T-cell (primary cell): ENCODE measurements at regions not wholly inside any gene's neighbourhood (a gene's known extent, or its start where the extent isn't known, plus 50 kb on each side); places are given as distances from the start of the nearest gene placed in this dataset.

Experiments used
- ATAC-seq, 4 experiments: fragments of 200-7000 bp in 3 of 4; fragments of 150-1000 bp in 1 of 4; cut with Tn5 transposase; replicated peaks in 1 of 4; 1 replicate in 3 of 4; 2 replicates in 1 of 4; pipeline ENCODE4 v1.10.0; 2021; ENCODE audit warnings: moderate library complexity in 3 of 4, mild to moderate bottlenecking in 2 of 4, moderate number of reproducible peaks in 1 of 4
- CTCF ChIA-PET, 2 donors: fragments of 300-600 bp; sonication (Branson Sonifier 250); formaldehyde crosslinking; loops; one replicate each; lab custom pipeline; 2022; ENCODE audit warnings: antibody characterized with exemption in 2 of 2; lab: Charles Lee
- POLR2A ChIA-PET, 2 donors: fragments of 300-600 bp; sonication (Branson Sonifier 250); formaldehyde crosslinking; loops; one replicate each; lab custom pipeline; 2022; ENCODE audit warnings: antibody characterized with exemption in 2 of 2; lab: Charles Lee
- DNase-seq, 35 experiments: peaks; one replicate each; pipeline versions ENCODE4 v3.0.0 to v3.0.0-alpha.2; 2013 to 2023
- H3K27ac ChIP-seq: one replicate; pipeline ENCODE4 v1.5.1; 2013; ENCODE audit warnings: low read length
- H3K27me3 ChIP-seq, 2 experiments: replicated peaks in 1 of 2; 1 replicate in 1 of 2; 2 replicates in 1 of 2; pipeline versions ENCODE4 v1.6.1 to v1.7.0; 2013; ENCODE audit warnings: low read length in 1 of 2, mixed read lengths in 1 of 2; ENCODE audit not compliant: control insufficient read depth in 2 of 2, insufficient read depth in 2 of 2; ENCODE audit errors: extremely low read depth in 1 of 2
- H3K36me3 ChIP-seq, 2 donors: 1 replicate in 1 of 2; 2 replicates in 1 of 2; pipeline versions ENCODE4 v1.6.1 to v1.7.0; 2013; ENCODE audit warnings: low read length in 1 of 2; ENCODE audit not compliant: control insufficient read depth in 2 of 2, insufficient read depth in 1 of 2; ENCODE audit errors: extremely low read depth in 1 of 2
- H3K4me1 ChIP-seq, 2 experiments: 1 replicate in 1 of 2; 2 replicates in 1 of 2; pipeline versions ENCODE4 v1.6.1 to v1.7.0; 2013; ENCODE audit warnings: low read length in 2 of 2, mixed read lengths in 1 of 2; ENCODE audit not compliant: insufficient read depth in 2 of 2, control insufficient read depth in 1 of 2; ENCODE audit errors: extremely low read depth in 1 of 2
- H3K4me3 ChIP-seq, 2 donors: 1 replicate in 1 of 2; 2 replicates in 1 of 2; pipeline versions ENCODE4 v1.5.1 to v1.7.0; 2013; ENCODE audit warnings: mild to moderate bottlenecking in 2 of 2, low read length in 1 of 2, moderate library complexity in 1 of 2; ENCODE audit not compliant: control insufficient read depth in 1 of 2; ENCODE audit errors: extremely low read depth in 1 of 2
- H3K9me3 ChIP-seq: 2 replicates; pipeline ENCODE4 v1.7.0; 2013
- H3K27ac Mint-ChIP-seq, 2 donors: one replicate each; pipeline ENCODE4 v1.8.0; 2020 to 2021; ENCODE audit warnings: mild to moderate bottlenecking in 2 of 2, mixed read lengths in 2 of 2
- H3K27me3 Mint-ChIP-seq, 2 donors: one replicate each; pipeline ENCODE4 v1.8.0; 2021 to 2022; ENCODE audit warnings: mixed read lengths in 2 of 2
- H3K36me3 Mint-ChIP-seq: one replicate; pipeline ENCODE4 v1.8.0; 2021; ENCODE audit warnings: mixed read lengths
- H3K4me1 Mint-ChIP-seq, 3 donors: one replicate each; pipeline ENCODE4 v1.8.0; 2020 to 2022; ENCODE audit warnings: mixed read lengths in 3 of 3, mild to moderate bottlenecking in 1 of 3
- H3K4me3 Mint-ChIP-seq, 3 donors: one replicate each; pipeline ENCODE4 v1.8.0; 2020 to 2022; ENCODE audit warnings: mild to moderate bottlenecking in 3 of 3, mixed read lengths in 3 of 3, moderate library complexity in 3 of 3
- H3K9me3 Mint-ChIP-seq, 3 donors: one replicate each; pipeline ENCODE4 v1.8.0; 2020 to 2022; ENCODE audit warnings: mixed read lengths in 3 of 3
- WGBS: methylation state at CpG from one replicate; pipeline ENCODE4 v1.1.5; 2013; ENCODE audit warnings: missing lambda C conversion rate; ENCODE audit not compliant: insufficient coverage; 5-methylcytosine and 5-hydroxymethylcytosine counted together

DNA sequence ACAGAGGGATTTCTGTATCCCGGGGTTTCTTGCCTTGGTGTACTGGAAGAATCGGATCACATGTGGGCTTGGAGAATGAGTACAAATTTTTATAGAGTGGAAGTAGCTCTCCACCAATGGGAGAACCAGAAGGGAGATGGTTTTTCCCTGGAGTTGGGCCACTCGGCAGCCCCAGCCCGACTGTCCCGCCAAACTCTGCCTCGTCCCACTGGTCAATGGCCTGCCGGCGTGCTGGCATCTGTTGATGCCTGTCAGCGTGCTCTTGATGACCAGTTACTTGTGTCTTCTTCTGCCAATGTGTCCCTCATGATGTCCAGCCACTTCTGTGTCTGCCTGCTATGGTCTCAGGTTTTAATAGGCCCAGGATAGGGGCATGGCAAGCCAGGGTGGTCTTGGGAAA, 100.5 kb downstream of the CFAP44 start:
- H3K27ac ChIP-seq, result no peak overlapping the region
- H3K4me1 ChIP-seq, result no peaks in the 10 kb centered on the region
- WGBS, result 100% methylated on average over 7 of the region's 9 CpGs
- no peak overlapping the region for H3K27ac Mint-ChIP-seq
- no peaks in the 10 kb centered on the region for H3K27me3 ChIP-seq
- H3K4me3 Mint-ChIP-seq, result no peak overlapping the region
- H3K27me3 Mint-ChIP-seq, result no peaks in the 10 kb centered on the region
- no peaks in the 10 kb centered on the region for H3K4me1 Mint-ChIP-seq
- H3K36me3 Mint-ChIP-seq, result peaks cover 15% of the 10 kb centered on the region
- ChIA-PET CTCF (no interaction called here), POLR2A (interaction anchor here in 1 of 2 donors (0.5 kb wide), 1 partner anchor 372 kb away, joined by 3 read pairs; no protein-coding TSS in a partner anchor)
- DNase-seq (no peak), ATAC-seq (no peak)
- no peak overlapping the region for H3K4me3 ChIP-seq
- no peaks in the 10 kb centered on the region for H3K36me3 ChIP-seq
- no peaks in the 10 kb centered on the region for H3K9me3 Mint-ChIP-seq
- H3K9me3 ChIP-seq, result no peaks in the 10 kb centered on the region

DNA sequence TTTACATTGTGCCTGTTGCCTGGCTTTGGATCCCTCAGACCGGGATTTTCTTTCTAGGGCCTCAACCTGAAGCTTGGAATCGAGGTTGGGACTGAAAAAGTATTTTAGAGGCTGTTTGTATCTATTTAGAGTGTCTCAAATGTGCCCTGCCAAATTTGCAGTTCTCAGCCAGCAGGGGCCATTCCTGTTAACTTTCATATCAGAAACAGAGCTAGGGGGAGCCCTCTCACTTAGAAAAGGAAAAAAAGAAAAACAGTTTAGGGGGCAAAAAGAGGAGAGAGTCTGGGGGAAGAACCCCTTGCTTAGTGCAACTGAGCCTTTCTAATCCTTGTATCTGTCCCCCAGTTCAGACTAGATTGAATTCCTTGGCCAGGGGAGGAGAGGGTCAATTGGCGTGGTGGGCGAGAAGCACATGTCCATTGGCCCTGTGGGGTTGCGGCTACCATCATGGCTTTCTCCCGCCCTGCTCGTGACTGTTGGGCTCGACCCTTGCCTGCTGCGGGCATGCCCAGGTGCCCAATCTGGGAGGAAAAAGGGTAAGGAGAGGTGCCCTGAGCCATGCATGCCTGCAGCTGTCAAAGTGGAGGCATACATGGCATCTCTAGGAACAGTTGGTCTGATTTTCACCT, 101.6 kb downstream of the CFAP44 start:
- CTCF ChIA-PET, result no interaction called here
- POLR2A ChIA-PET, result interaction anchor here in 1 of 2 donors (0.6 kb wide), 1 partner anchor 919 kb away, joined by 5 read pairs; no protein-coding TSS in a partner anchor
- Histone ChIP-seq H3K27ac (no peak overlapping the region), H3K27me3 (no peaks in the 10 kb centered on the region), H3K4me1 (no peaks in the 10 kb centered on the region), H3K4me3 (no peak overlapping the region), H3K36me3 (no peaks in the 10 kb centered on the region), H3K9me3 (no peaks in the 10 kb centered on the region)
- Mint-ChIP-seq H3K4me3 (no peak overlapping the region), H3K4me1 (no peaks in the 10 kb centered on the region), H3K9me3 (no peaks in the 10 kb centered on the region), H3K36me3 (peaks cover 22% of the 10 kb centered on the region), H3K27me3 (no peaks in the 10 kb centered on the region), H3K27ac (no peak overlapping the region)
- WGBS, result 85% methylated on average over 8 of the region's 9 CpGs
- ATAC-seq (no peak), DNase-seq (no peak)
